Activated CD4-positive, alpha-beta T cell treated with anti-CD3 and anti-CD28 coated beads, Interleukin-2, amount 10 ng/mL, durations not matched to agents 7 days and 5 days (primary cell): ENCODE measurements at regions not wholly inside any gene's neighbourhood (a gene's known extent, or its start where the extent isn't known, plus 50 kb on each side); places are given as distances from the start of the nearest gene placed in this dataset.
"Not testable (repeated sequence)": the region's sequence is repeated elsewhere in the genome, so short reads cannot be mapped to it uniquely, and the experiment has no call there.

Source experiments
- CTCF ChIA-PET: fragments of 350-600 bp; sonication (Branson Sonifier 250); formaldehyde crosslinking; loops from one replicate; lab custom pipeline; 2021; ENCODE audit warnings: antibody characterized with exemption; lab: Charles Lee
- POLR2A ChIA-PET: fragments of 350-600 bp; sonication (Branson Sonifier 250); formaldehyde crosslinking; loops from one replicate; lab custom pipeline; 2021; ENCODE audit warnings: antibody characterized with exemption; lab: Charles Lee
- DNase-seq: peaks from one replicate; pipeline ENCODE4 v3.0.0-alpha.2; 2020
- H3K27ac Mint-ChIP-seq: one replicate; pipeline ENCODE4 v1.8.0; 2021; ENCODE audit warnings: mild to moderate bottlenecking, moderate library complexity, mixed read lengths
- H3K27me3 Mint-ChIP-seq: one replicate; pipeline ENCODE4 v1.8.0; 2021; ENCODE audit warnings: mixed read lengths
- H3K36me3 Mint-ChIP-seq: one replicate; pipeline ENCODE4 v1.8.0; 2021; ENCODE audit warnings: low read depth, mixed read lengths
- H3K4me1 Mint-ChIP-seq: one replicate; pipeline ENCODE4 v1.8.0; 2021; ENCODE audit warnings: mixed read lengths
- H3K4me3 Mint-ChIP-seq: one replicate; pipeline ENCODE4 v1.8.0; 2021; ENCODE audit warnings: mild to moderate bottlenecking, moderate library complexity, mixed read lengths
- H3K9me3 Mint-ChIP-seq: one replicate; pipeline ENCODE4 v1.8.0; 2021; ENCODE audit warnings: mixed read lengths

DNA sequence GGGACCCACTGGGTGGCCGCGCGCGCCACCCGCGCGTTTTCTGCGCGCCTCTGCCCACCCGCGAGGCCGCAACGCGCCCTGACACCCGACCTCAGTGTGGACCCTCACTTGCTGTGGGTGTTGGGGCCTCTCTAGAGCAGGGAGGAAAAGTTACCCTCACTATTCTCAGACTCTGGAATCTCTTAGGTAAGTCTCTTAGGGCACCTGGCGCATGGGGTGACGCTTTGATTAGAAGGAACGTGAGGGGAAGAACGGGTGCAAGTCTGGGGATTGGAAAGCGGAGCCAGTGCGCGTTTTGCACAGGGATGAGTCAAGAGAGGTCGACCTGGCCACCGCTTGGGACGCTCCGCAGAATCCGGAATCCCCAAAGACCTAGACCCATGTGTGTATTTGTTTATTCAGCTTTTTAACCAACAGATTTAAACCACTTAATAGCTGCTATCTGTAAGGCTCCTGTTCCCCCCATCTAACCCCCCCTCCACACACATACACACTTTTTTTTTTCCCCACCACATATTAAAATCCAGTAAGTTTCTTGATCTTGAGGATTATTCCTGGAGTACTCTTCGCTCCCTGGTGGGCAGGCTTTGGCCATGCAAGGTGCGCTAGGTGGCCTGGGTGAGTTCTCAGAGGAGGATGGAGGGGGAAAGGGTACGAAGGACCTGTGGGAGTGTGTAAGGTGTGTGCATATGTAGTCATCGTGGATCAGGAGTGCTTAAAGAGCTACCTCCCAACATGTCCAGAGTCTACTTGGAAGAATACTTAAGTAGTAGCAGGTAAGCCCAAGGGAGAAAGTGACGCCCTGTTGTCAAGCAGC, 169.1 kb upstream of the PPP1R3A start:
- Mint-ChIP-seq H3K4me3 (peak overlapping the region; percentile 4), H3K27me3 (peaks cover 64% of the 10 kb centered on the region), H3K36me3 (no peaks in the 10 kb centered on the region), H3K27ac (no peak overlapping the region), H3K4me1 (peaks cover 33% of the 10 kb centered on the region), H3K9me3 (no peaks in the 10 kb centered on the region)
- no peak for DNase-seq
- CTCF ChIA-PET, result no interaction called here
- POLR2A ChIA-PET, result no interaction called here

DNA sequence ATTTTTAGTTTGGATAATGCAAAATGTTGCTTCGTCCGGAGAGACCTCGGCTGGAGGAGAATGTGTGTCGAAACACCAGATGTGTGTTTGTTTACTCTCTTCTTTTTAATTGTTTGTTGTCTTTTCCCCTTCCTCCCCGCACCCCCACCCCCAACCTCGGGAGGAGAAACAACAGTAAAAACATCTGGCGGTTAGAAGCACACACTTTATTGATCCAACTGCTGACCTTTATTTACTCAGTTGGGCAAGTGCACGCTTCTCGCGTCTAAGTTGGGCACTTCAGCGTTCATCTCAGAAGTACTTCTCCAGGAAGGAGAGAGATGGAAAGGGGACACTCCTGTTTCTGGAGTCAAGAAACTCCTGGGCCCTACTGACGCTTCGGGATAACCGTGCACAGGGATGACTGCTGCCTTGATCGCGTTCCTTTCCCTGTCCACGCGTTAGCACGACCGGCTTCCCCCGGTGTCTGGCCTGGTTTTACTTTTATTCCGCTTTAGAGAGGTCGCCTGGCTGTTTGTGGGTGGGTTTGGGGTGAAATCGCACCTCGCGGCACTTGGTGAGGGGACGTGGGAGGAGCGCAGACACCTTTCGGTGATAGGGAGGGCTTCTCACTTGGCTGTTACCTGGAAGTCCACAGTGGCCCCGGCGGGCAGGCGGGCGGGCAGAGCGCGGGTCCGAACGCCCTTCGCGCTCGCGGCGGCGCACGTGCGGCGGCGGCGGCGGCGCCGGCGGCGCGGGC, 168.3 kb upstream of the PPP1R3A start:
- Mint-ChIP-seq H3K27me3 (peaks cover 67% of the 10 kb centered on the region), H3K4me3 (peak overlapping the region; percentile 69), H3K36me3 (no peaks in the 10 kb centered on the region), H3K27ac (peak overlapping the region; percentile 41), H3K4me1 (peaks cover 37% of the 10 kb centered on the region), H3K9me3 (no peaks in the 10 kb centered on the region)
- ChIA-PET CTCF (no interaction called here), POLR2A (no interaction called here)
- no peak for DNase-seq

GRCh38 chr7:114086537-114086913, 167.7 kb upstream of the PPP1R3A start:
- no peaks in the 10 kb centered on the region for H3K36me3 Mint-ChIP-seq
- peaks cover 37% of the 10 kb centered on the region for H3K4me1 Mint-ChIP-seq
- H3K27ac Mint-ChIP-seq, result peak overlapping the region; percentile 41
- no peaks in the 10 kb centered on the region for H3K9me3 Mint-ChIP-seq
- H3K27me3 Mint-ChIP-seq, result peaks cover 69% of the 10 kb centered on the region
- ChIA-PET CTCF (no interaction called here), POLR2A (no interaction called here)
- peak overlapping the region; percentile 69 for H3K4me3 Mint-ChIP-seq
- no peak for DNase-seq

DNA sequence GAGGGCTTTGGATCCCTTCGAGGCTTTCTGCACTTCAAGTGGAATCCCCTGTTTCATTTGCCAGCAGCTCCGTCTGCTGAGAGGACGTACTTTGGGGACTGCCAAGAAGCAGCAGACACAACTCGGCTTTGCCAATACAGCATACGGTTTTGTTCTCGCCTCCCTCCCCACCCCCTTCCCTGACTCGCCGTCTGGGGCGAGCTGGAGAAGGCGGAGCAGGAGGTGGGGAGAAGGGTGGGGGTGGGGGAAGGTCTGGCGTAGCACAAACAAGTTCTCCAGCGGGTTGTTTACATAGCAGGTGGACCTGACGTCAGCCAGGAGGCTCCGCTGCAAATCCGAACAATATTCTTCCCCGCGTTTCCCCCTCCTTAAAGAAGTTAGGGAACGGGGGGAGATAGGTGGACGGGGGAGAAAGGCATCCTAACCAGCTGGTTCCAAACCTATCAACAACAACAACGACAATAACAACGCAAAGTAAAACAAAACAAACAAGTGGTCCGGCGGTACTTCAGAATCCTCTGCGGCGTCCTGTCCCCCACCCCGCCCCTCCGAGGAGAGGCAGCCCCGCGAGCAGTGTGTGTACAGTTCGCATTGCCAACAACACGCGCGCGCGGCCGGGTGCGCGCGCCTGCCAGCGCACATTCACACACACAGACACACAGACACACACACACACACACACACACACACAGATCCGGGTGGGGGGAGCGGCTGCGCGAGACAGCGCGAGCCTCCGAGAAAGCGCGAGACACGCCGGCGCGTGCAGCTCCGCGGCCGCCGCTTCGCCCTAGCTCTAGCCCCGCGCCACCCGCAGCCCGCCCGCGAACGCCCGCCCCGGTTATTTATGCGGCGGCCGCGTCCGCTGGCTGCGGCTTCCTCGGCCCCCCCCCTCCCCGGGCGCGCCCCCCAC, 167.0 kb upstream of the PPP1R3A start:
- peak; percentile 33 for DNase-seq
- Mint-ChIP-seq H3K4me1 (peaks cover 37% of the 10 kb centered on the region), H3K27ac (peak overlapping the region; percentile 41), H3K4me3 (peak overlapping the region; percentile 72), H3K36me3 (no peaks in the 10 kb centered on the region), H3K9me3 (no peaks in the 10 kb centered on the region), H3K27me3 (peaks cover 74% of the 10 kb centered on the region)
- ChIA-PET POLR2A (no interaction called here), CTCF (no interaction called here)

DNA sequence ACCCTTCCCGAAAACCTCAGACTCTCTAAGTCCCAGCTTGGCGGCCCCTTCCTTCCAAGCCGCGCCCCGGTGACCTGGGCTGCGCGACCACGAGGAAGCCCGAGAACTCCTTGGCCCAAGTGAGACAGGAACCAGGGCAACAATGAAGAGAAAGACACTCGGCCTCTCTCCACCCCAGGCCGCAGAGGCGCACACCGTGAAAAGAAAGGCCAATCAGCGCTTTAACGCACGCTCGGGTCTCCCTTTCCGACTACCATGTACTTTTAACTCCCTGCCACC, 166.4 kb upstream of the PPP1R3A start:
- CTCF ChIA-PET, result no interaction called here
- DNase-seq, result no peak
- H3K27me3 Mint-ChIP-seq, result peaks cover 78% of the 10 kb centered on the region
- POLR2A ChIA-PET, result no interaction called here
- H3K9me3 Mint-ChIP-seq, result no peaks in the 10 kb centered on the region
- H3K27ac Mint-ChIP-seq, result peak overlapping the region; percentile 82
- peaks cover 37% of the 10 kb centered on the region for H3K4me1 Mint-ChIP-seq
- no peaks in the 10 kb centered on the region for H3K36me3 Mint-ChIP-seq
- H3K4me3 Mint-ChIP-seq, result peak overlapping the region; percentile 72

DNA sequence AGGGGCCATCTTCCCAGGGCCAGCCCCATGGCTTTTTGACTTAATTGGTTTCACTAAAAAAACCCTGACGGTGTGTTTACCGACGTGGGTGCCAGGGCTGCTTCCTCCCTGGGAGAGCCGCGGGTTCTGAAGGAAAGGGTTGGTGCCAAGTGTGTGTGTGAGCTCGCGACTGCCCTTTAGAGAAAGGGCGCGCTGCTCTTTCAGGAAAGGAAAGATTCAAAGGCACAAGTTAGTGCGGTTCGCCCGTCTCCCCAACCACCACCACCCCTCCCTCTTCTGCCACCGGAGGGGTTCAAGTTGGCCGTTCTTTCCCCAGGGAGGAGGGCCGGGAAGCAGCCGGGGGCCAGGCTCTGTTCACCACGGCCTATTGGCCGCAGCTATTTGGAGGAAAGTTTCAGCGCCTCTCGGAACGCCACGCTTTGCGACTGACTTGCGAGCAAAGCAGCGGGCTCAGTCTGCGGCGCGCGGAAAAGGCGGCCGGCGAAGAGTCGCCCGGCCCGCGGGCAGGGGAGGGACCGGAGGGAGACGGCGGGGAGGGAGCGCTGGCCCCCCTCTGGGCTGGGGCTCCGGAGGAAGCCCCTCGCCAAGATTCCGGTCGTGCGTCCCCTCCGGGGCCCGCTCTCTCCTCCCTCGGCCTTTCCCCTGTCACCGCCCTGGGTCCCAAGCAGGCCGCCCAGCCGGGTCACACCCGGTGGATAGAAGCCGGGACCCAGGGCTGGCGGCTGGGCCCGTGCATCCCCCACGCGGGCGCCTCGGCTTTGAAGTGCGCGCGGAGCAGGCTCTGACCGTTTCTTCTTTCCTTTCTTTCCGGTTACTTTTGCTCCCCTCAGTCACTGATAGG, 165.9 kb upstream of the PPP1R3A start:
- Mint-ChIP-seq H3K9me3 (no peaks in the 10 kb centered on the region), H3K36me3 (no peaks in the 10 kb centered on the region), H3K27ac (peak overlapping the region; percentile 82), H3K4me3 (peak overlapping the region; percentile 72), H3K27me3 (peaks cover 81% of the 10 kb centered on the region), H3K4me1 (peaks cover 37% of the 10 kb centered on the region)
- no peak for DNase-seq
- ChIA-PET CTCF (no interaction called here), POLR2A (no interaction called here)

- POLR2A ChIA-PET, result no interaction called here
- Mint-ChIP-seq H3K4me3 (no peak overlapping the region), H3K36me3 (no peaks in the 10 kb centered on the region), H3K9me3 (no peaks in the 10 kb centered on the region), H3K27me3 (peaks cover 84% of the 10 kb centered on the region), H3K4me1 (peaks cover 37% of the 10 kb centered on the region), H3K27ac (no peak overlapping the region)
- CTCF ChIA-PET, result no interaction called here
- no peak for DNase-seq
Observed at GRCh38 chr7:114084002-114084471, 165.2 kb upstream of the PPP1R3A start.

- Mint-ChIP-seq H3K4me1 (peaks cover 37% of the 10 kb centered on the region), H3K4me3 (no peak overlapping the region), H3K27me3 (peaks cover 82% of the 10 kb centered on the region), H3K9me3 (no peaks in the 10 kb centered on the region), H3K27ac (peak overlapping the region; percentile 46), H3K36me3 (no peaks in the 10 kb centered on the region)
- POLR2A ChIA-PET, result interaction anchor here (0.6 kb wide), 1 partner anchor 580 kb away, joined by 3 read pairs; no protein-coding TSS in a partner anchor
- DNase-seq, result no peak
- CTCF ChIA-PET, result no interaction called here
Observed at GRCh38 chr7:114083166-114084001, 164.6 kb upstream of the PPP1R3A start.

DNA sequence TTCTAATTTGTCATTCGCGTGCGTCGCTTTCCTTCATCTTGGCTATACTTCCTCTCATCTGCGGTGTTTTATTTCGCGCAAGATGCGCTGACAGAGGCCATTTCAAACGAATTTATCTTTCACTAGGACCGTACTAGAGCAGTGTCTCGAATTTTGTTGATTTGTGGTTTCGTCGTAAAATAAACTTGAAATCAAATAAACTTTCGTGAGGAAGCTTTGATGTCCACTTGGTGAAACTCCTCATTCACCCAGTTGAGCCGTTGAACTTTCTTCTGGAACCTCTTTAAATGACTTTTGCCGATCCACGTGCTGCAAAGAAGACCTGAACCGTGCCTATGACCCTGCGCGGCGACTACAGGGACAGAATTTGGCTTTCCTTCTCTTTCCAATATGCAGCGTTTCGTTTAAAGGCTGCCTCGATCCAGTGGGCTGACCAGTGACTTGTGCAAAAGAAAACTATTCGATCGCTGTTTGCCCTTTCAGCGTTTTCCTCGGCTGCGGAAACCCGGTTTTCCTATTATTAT, 163.9 kb upstream of the PPP1R3A start:
- Mint-ChIP-seq H3K27me3 (peaks cover 77% of the 10 kb centered on the region), H3K4me3 (no peak overlapping the region), H3K36me3 (no peaks in the 10 kb centered on the region), H3K4me1 (peaks cover 37% of the 10 kb centered on the region), H3K9me3 (no peaks in the 10 kb centered on the region), H3K27ac (peak overlapping the region; percentile 46)
- ChIA-PET CTCF (no interaction called here), POLR2A (interaction anchor here (0.6 kb wide), 1 partner anchor 581 kb away, joined by 3 read pairs; no protein-coding TSS in a partner anchor)
- no peak for DNase-seq

GRCh38 chr7:114081606-114082425, 163.0 kb upstream of the PPP1R3A start:
- H3K27me3 Mint-ChIP-seq, result peaks cover 70% of the 10 kb centered on the region

GRCh38 chr7:114077158-114077524, 158.3 kb upstream of the PPP1R3A start:
- H3K4me3 Mint-ChIP-seq, DNase-seq, CTCF ChIA-PET, H3K9me3 Mint-ChIP-seq, H3K4me1 Mint-ChIP-seq, H3K36me3 Mint-ChIP-seq, POLR2A ChIA-PET, H3K27ac Mint-ChIP-seq: not testable (repeated sequence)
- peaks cover 36% of the 10 kb centered on the region for H3K27me3 Mint-ChIP-seq

More at GRCh38 chr7:114081606-114082425, 163.0 kb upstream of the PPP1R3A start:
- H3K4me3 Mint-ChIP-seq, result no peak overlapping the region
- peaks cover 32% of the 10 kb centered on the region for H3K4me1 Mint-ChIP-seq
- H3K9me3 Mint-ChIP-seq, result no peaks in the 10 kb centered on the region
- peak overlapping the region; percentile 48 for H3K27ac Mint-ChIP-seq
- ChIA-PET CTCF (interaction anchor here (0.6 kb wide), 1 partner anchor 472 kb away, joined by 3 read pairs; no protein-coding TSS in a partner anchor), POLR2A (no interaction called here)
- no peak for DNase-seq
- H3K36me3 Mint-ChIP-seq, result no peaks in the 10 kb centered on the region
